GM12878 (cell line): ENCODE measurements at regions not wholly inside any gene's neighbourhood (a gene's known extent, or its start where the extent isn't known, plus 50 kb on each side); places are given as distances from the start of the nearest gene placed in this dataset.

Source experiments
- ATAC-seq: fragments of 200-7000 bp; cut with Tn5 transposase; 3 replicates; pipeline ENCODE4 v1.9.1; 2020; ENCODE audit warnings: mild to moderate bottlenecking, moderate library complexity
- BruUV-seq: library from RNA; stranded (reverse); fragments of 400-500 nt; replicated peaks from 2 replicates; lab custom pipeline; 2021; lab: Mats Ljungman, UMichigan
- CTCF ChIA-PET: fragments of 300-600 bp; sonication (Branson Sonifier 250); formaldehyde crosslinking; extraction: SDS; loops from one replicate; lab custom pipeline; 2021; ENCODE audit warnings: inconsistent platforms; lab: Yijun Ruan, JAX
- POLR2A ChIA-PET: fragments of 350-600 bp; formaldehyde crosslinking; extraction: SDS; loops from one replicate; lab custom pipeline; 2021; ENCODE audit warnings: inconsistent platforms; lab: Charles Lee
- RAD21 ChIA-PET: fragments of 300-600 bp; sonication (Branson Sonifier 250); formaldehyde crosslinking; loops from one replicate; lab custom pipeline; 2023; ENCODE audit warnings: antibody characterized with exemption; ENCODE audit not compliant: unreplicated experiment; lab: Charles Lee
- SMC1A ChIA-PET: fragments of 300-600 bp; sonication (Branson Sonifier 250); formaldehyde crosslinking; loops from one replicate; lab custom pipeline; 2023; ENCODE audit not compliant: unreplicated experiment, uncharacterized antibody; lab: Charles Lee
- DNase-seq: peaks from one replicate; pipeline ENCODE4 v3.0.0-alpha.2; 2011; ENCODE audit warnings: low read depth, low spot score
- FAIRE-seq: peaks from 3 replicates; lab custom pipeline; 2011; peaks lifted over from hg19 to GRCh38; lab: Jason Lieb, UNC
- H2AFZ ChIP-seq: 2 replicates; pipeline ENCODE4 v1.6.0; 2011; ENCODE audit warnings: low read depth, low read length, control low read depth; ENCODE audit not compliant: control insufficient read depth
- H3K27ac ChIP-seq: 2 replicates; pipeline ENCODE4 v1.5.1; 2011; ENCODE audit warnings: control low read depth; ENCODE audit not compliant: control insufficient read depth, insufficient read depth
- H3K27me3 ChIP-seq, 2 experiments: replicated peaks in 1 of 2; 2 replicates each; pipeline versions ENCODE4 v1.6.0 to v1.6.1; 2011; ENCODE audit warnings: low read length in 1 of 2; ENCODE audit not compliant: control insufficient read depth in 2 of 2, insufficient read depth in 2 of 2
- H3K36me3 ChIP-seq, 2 experiments: 2 replicates each; pipeline ENCODE4 v1.5.1; 2011; ENCODE audit warnings: low read length in 1 of 2; ENCODE audit not compliant: control insufficient read depth in 2 of 2, insufficient read depth in 2 of 2
- H3K4me1 ChIP-seq: 2 replicates; pipeline ENCODE4 v1.6.1; 2011; ENCODE audit warnings: mild to moderate bottlenecking, low read length, moderate library complexity, mixed read lengths; ENCODE audit not compliant: control insufficient read depth, insufficient read depth
- H3K4me2 ChIP-seq: 2 replicates; pipeline ENCODE4 v1.6.0; 2011; ENCODE audit warnings: control low read depth; ENCODE audit not compliant: control insufficient read depth, insufficient read depth
- H3K4me3 ChIP-seq: fragments of 200-600 bp; sonication (generic); 2 replicates; pipeline ENCODE4 v1.5.1; 2016
- H3K79me2 ChIP-seq: 2 replicates; pipeline ENCODE4 v1.6.0; 2011; ENCODE audit warnings: low read length; ENCODE audit not compliant: control insufficient read depth, insufficient read depth
- H3K9ac ChIP-seq: 2 replicates; pipeline ENCODE4 v1.8.0; 2011; ENCODE audit warnings: low read length, control low read depth, mixed read lengths; ENCODE audit not compliant: control insufficient read depth, insufficient read depth
- H3K9me3 ChIP-seq: replicated peaks from 3 replicates; pipeline ENCODE4 v1.5.1; 2011; ENCODE audit warnings: mild to moderate bottlenecking, low read length; ENCODE audit not compliant: control insufficient read depth, insufficient read depth
- H4K20me1 ChIP-seq: 2 replicates; pipeline ENCODE4 v1.6.0; 2011; ENCODE audit not compliant: control insufficient read depth, insufficient read depth
- CUX1 ChIP-seq: IDR thresholded peaks from 2 replicates; pipeline ENCODE4 v1.6.1; 2012; ENCODE audit warnings: improper control_type of control experiment, low read depth, low read length; ENCODE audit not compliant: insufficient replicate concordance
- E4F1 ChIP-seq: fragments of 450-650 bp; IDR thresholded peaks from 2 replicates; pipeline ENCODE4 v1.6.1; 2018; ENCODE audit warnings: borderline replicate concordance, mild to moderate bottlenecking; ENCODE audit not compliant: partially characterized antibody
- EGR1 ChIP-seq, 2 experiments: IDR thresholded peaks; 1 replicate in 1 of 2; 2 replicates in 1 of 2; pipeline ENCODE4 v1.6.1; 2011 to 2012; ENCODE audit warnings: low read depth in 2 of 2, low read length in 2 of 2, borderline replicate concordance in 1 of 2, mild to moderate bottlenecking in 1 of 2, moderate library complexity in 1 of 2
- MLLT1 ChIP-seq: fragments of 450-650 bp; IDR thresholded peaks from 2 replicates; pipeline ENCODE4 v1.6.1; 2016; ENCODE audit warnings: mild to moderate bottlenecking
- RBBP5 ChIP-seq: fragments of 200-600 bp; sonication (generic); conservative IDR thresholded peaks from 2 replicates; pipeline ENCODE4 v1.6.1; 2016
- RFX5 ChIP-seq: IDR thresholded peaks from 2 replicates; pipeline ENCODE4 v1.6.1; 2011; ENCODE audit warnings: low read depth, low read length, improper control_type of control experiment
- YY1 ChIP-seq: IDR thresholded peaks from 2 replicates; pipeline ENCODE4 v1.6.1; 2011; ENCODE audit warnings: low read depth, mild to moderate bottlenecking, low read length
- ZNF207 ChIP-seq: fragments of 450-650 bp; IDR thresholded peaks from 2 replicates; pipeline ENCODE4 v1.6.1; 2014; ENCODE audit warnings: antibody characterized with exemption, mild to moderate bottlenecking, borderline replicate concordance
- ZNF384 ChIP-seq: IDR thresholded peaks from 2 replicates; pipeline ENCODE4 v1.6.1; 2012; ENCODE audit warnings: low read depth, mild to moderate bottlenecking, low read length, improper control_type of control experiment, borderline replicate concordance
- WGBS: methylation state at CpG from one replicate; pipeline ENCODE4 v1.1.6; 2016; ENCODE audit warnings: low lambda C conversion rate; ENCODE audit not compliant: insufficient replicate concordance, insufficient coverage; ENCODE audit errors: missing lambda C conversion rate; 5-methylcytosine and 5-hydroxymethylcytosine counted together
- in situ Hi-C: fragments of 300-500 bp; cut with MboI; formaldehyde crosslinking; loops from 9 replicates; pipeline ENCODE4 v1.14.3; 2018; ENCODE audit warnings: mixed read lengths
- intact Hi-C: fragments of 100-400 bp; cut with micrococcal nuclease; formaldehyde crosslinking; loops from one replicate; pipeline ENCODE4 v1.14.2; 2022; ENCODE audit not compliant: unreplicated experiment
- TF ChIP-seq, protein P1 (sequence below): fragments of 450-650 bp; IDR thresholded peaks from 2 replicates; pipeline ENCODE4 v1.6.1; 2017; ENCODE audit warnings: mild to moderate bottlenecking, moderate library complexity

DNA sequence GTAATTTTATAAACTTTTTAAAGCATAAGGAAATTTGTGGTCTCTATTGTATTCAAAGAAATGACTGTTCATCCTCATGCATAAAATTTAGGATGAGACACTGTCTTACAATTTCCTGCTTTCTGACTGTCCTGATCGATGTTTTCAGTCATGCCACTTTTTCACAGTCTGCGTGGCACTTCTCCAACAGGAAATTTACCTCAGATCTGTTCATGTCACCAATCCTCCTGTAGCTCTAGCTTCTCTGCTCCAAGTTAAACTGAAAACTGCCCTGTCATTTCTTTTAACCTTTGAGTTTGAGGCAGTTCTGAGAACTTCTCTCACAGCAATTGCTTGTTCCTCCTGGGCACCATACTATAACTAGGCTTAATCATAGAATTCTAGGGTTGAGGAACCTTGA is 455.1 kb downstream of the EFNA5 start:
- no TSS peak for BruUV-seq
- Histone ChIP-seq H3K9ac (no peak overlapping the region), H3K9me3 (no peaks in the 10 kb centered on the region), H3K79me2 (no peaks in the 10 kb centered on the region)
- in situ Hi-C loops, result no loop called here
- 3% methylated on average over 2 of the region's 2 CpGs for WGBS
- SMC1A ChIA-PET, result interaction anchor here (0.6 kb wide), 1 partner anchor 19 kb away, joined by 3 read pairs; no protein-coding TSS in a partner anchor
- no peak for TF ChIP-seq RBBP5
- TF ChIP-seq EGR1 (IDR thresholded peaks at IDR 0.05; ENCODE audit: borderline replicate concordance in 1 of 2, low read depth in 2 of 2, low read length in 2 of 2), result no peak
- TF ChIP-seq CUX1, result no peak
- TF ChIP-seq MLLT1, result no peak
- TF ChIP-seq, protein P1, sequence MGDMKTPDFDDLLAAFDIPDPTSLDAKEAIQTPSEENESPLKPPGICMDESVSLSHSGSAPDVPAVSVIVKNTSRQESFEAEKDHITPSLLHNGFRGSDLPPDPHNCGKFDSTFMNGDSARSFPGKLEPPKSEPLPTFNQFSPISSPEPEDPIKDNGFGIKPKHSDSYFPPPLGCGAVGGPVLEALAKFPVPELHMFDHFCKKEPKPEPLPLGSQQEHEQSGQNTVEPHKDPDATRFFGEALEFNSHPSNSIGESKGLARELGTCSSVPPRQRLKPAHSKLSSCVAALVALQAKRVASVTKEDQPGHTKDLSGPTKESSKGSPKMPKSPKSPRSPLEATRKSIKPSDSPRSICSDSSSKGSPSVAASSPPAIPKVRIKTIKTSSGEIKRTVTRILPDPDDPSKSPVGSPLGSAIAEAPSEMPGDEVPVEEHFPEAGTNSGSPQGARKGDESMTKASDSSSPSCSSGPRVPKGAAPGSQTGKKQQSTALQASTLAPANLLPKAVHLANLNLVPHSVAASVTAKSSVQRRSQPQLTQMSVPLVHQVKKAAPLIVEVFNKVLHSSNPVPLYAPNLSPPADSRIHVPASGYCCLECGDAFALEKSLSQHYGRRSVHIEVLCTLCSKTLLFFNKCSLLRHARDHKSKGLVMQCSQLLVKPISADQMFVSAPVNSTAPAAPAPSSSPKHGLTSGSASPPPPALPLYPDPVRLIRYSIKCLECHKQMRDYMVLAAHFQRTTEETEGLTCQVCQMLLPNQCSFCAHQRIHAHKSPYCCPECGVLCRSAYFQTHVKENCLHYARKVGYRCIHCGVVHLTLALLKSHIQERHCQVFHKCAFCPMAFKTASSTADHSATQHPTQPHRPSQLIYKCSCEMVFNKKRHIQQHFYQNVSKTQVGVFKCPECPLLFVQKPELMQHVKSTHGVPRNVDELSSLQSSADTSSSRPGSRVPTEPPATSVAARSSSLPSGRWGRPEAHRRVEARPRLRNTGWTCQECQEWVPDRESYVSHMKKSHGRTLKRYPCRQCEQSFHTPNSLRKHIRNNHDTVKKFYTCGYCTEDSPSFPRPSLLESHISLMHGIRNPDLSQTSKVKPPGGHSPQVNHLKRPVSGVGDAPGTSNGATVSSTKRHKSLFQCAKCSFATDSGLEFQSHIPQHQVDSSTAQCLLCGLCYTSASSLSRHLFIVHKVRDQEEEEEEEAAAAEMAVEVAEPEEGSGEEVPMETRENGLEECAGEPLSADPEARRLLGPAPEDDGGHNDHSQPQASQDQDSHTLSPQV, result no peak
- TF ChIP-seq YY1, result no peak
- TF ChIP-seq RFX5, result no peak
- no peak for TF ChIP-seq ZNF384
- TF ChIP-seq E4F1, result no peak
- no peak for TF ChIP-seq ZNF207
- TF ChIP-seq, all 136 proteins: peak for 0
- Histone ChIP-seq H3K27ac (no peak overlapping the region), H2AFZ (no peak overlapping the region), H3K27me3 (no peaks in the 10 kb centered on the region), H3K4me1 (no peaks in the 10 kb centered on the region), H3K4me3 (no peak overlapping the region), H3K36me3 (no peaks in the 10 kb centered on the region), H3K4me2 (no peak overlapping the region), H4K20me1 (no peaks in the 10 kb centered on the region)
- POLR2A ChIA-PET, result no interaction called here
- ATAC-seq (no peak), FAIRE-seq (no peak), DNase-seq (no peak)
- RAD21 ChIA-PET, result no interaction called here
- CTCF ChIA-PET, result no interaction called here
- intact Hi-C loops, result no loop called here
